ENCODE measurements at regions not wholly inside any gene's neighbourhood (a gene's known extent, or its start where the extent isn't known, plus 50 kb on each side); places are given as distances from the start of the nearest gene placed in this dataset.

GRCh38 chr3:22159004-22159695 lies 408.1 kb upstream of the ZNF385D start:
- TF ChIP-seq CTCF (IDR thresholded peaks at IDR 0.05) (no peak), POLR2A (IDR thresholded peaks at IDR 0.05) (no peak), EP300 (IDR thresholded peaks at IDR 0.05) (no peak), POLR2AphosphoS5 (IDR thresholded peaks at IDR 0.05) (no peak)
